ENCODE measurements at regions not wholly inside any gene's neighbourhood (a gene's known extent, or its start where the extent isn't known, plus 50 kb on each side); places are given as distances from the start of the nearest gene placed in this dataset.

GRCh38 chr21:31526040-31526439 is 133.5 kb upstream of the SOD1 start:
- Mint-ChIP-seq H3K4me1 (peaks cover 54% of the 10 kb centered on the region), H3K4me3 (no peak overlapping the region), H3K9me3 (no peaks in the 10 kb centered on the region), H3K27me3 (ENCODE audit: low read depth) (no peaks in the 10 kb centered on the region), H3K27ac (peak overlapping the region; percentile 1), H3K36me3 (peaks cover 2% of the 10 kb centered on the region)
- TF ChIP-seq, protein P1, sequence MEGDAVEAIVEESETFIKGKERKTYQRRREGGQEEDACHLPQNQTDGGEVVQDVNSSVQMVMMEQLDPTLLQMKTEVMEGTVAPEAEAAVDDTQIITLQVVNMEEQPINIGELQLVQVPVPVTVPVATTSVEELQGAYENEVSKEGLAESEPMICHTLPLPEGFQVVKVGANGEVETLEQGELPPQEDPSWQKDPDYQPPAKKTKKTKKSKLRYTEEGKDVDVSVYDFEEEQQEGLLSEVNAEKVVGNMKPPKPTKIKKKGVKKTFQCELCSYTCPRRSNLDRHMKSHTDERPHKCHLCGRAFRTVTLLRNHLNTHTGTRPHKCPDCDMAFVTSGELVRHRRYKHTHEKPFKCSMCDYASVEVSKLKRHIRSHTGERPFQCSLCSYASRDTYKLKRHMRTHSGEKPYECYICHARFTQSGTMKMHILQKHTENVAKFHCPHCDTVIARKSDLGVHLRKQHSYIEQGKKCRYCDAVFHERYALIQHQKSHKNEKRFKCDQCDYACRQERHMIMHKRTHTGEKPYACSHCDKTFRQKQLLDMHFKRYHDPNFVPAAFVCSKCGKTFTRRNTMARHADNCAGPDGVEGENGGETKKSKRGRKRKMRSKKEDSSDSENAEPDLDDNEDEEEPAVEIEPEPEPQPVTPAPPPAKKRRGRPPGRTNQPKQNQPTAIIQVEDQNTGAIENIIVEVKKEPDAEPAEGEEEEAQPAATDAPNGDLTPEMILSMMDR (IDR thresholded peaks at IDR 0.05; ENCODE audit: unreplicated experiment): no peak
- no peak for DNase-seq (ENCODE audit: low spot score in 2 of 2, unreplicated experiment in 2 of 2)

GRCh38 chr21:31524140-31524539 is 135.4 kb upstream of the SOD1 start:
- Mint-ChIP-seq H3K4me1 (peaks cover 42% of the 10 kb centered on the region), H3K4me3 (no peak overlapping the region), H3K36me3 (peaks cover 2% of the 10 kb centered on the region), H3K27me3 (ENCODE audit: low read depth) (no peaks in the 10 kb centered on the region), H3K27ac (no peak overlapping the region), H3K9me3 (no peaks in the 10 kb centered on the region)
- no peak for DNase-seq (ENCODE audit: low spot score in 2 of 2, unreplicated experiment in 2 of 2)
- TF ChIP-seq, protein P1 (IDR thresholded peaks at IDR 0.05; ENCODE audit: unreplicated experiment): no peak

GRCh38 chr21:31521515-31521914 is 138.0 kb upstream of the SOD1 start:
- no peaks in the 10 kb centered on the region for H3K27me3 Mint-ChIP-seq (ENCODE audit: low read depth)

GRCh38 chr21:31520561-31521098 is 138.9 kb upstream of the SOD1 start:
- Mint-ChIP-seq H3K27me3 (ENCODE audit: low read depth) (no peaks in the 10 kb centered on the region), H3K4me3 (no peak overlapping the region), H3K27ac (peak overlapping the region; percentile 53), H3K36me3 (peaks cover 2% of the 10 kb centered on the region), H3K9me3 (no peaks in the 10 kb centered on the region), H3K4me1 (peaks cover 27% of the 10 kb centered on the region)
- no peak for DNase-seq (ENCODE audit: low spot score in 2 of 2, unreplicated experiment in 2 of 2)
- TF ChIP-seq, protein P1 (IDR thresholded peaks at IDR 0.05; ENCODE audit: unreplicated experiment): no peak

More at GRCh38 chr21:31521515-31521914, 138.0 kb upstream of the SOD1 start:
- Mint-ChIP-seq H3K4me3 (no peak overlapping the region), H3K4me1 (peaks cover 34% of the 10 kb centered on the region), H3K36me3 (peaks cover 2% of the 10 kb centered on the region), H3K9me3 (no peaks in the 10 kb centered on the region), H3K27ac (no peak overlapping the region)
- no peak for DNase-seq (ENCODE audit: low spot score in 2 of 2, unreplicated experiment in 2 of 2)
- TF ChIP-seq, protein P1 (IDR thresholded peaks at IDR 0.05; ENCODE audit: unreplicated experiment): no peak

GRCh38 chr21:31518580-31518979 is 140.9 kb upstream of the SOD1 start:
- Mint-ChIP-seq H3K27ac (no peak overlapping the region), H3K27me3 (ENCODE audit: low read depth) (no peaks in the 10 kb centered on the region), H3K36me3 (no peaks in the 10 kb centered on the region), H3K4me1 (peaks cover 28% of the 10 kb centered on the region), H3K9me3 (no peaks in the 10 kb centered on the region), H3K4me3 (no peak overlapping the region)
- no peak for DNase-seq (ENCODE audit: low spot score in 2 of 2, unreplicated experiment in 2 of 2)
- TF ChIP-seq, protein P1 (IDR thresholded peaks at IDR 0.05; ENCODE audit: unreplicated experiment): no peak
